ENCODE measurements at regions not wholly inside any gene's neighbourhood (a gene's known extent, or its start where the extent isn't known, plus 50 kb on each side); places are given as distances from the start of the nearest gene placed in this dataset.

GRCh38 chr13:26962671-26963070, 202.1 kb upstream of the GPR12 start:
- no peak overlapping the region for H4K91ac ChIP-seq (replicated peaks; ENCODE audit: insufficient read length, low read length)
- no peaks in the 10 kb centered on the region for H3K23me2 ChIP-seq (ENCODE audit: low read depth, low read length)
- no peaks in the 10 kb centered on the region for H3K36me3 ChIP-seq (ENCODE audit: control insufficient read depth in 2 of 4, insufficient read depth in 4 of 4, low read length in 3 of 4)
- H3K56ac ChIP-seq (replicated peaks; ENCODE audit: insufficient read length, low read depth, low read length) = no peak overlapping the region
- DNase-seq (ENCODE audit: low read depth in 1 of 2, low spot score in 2 of 2) (no peak), FAIRE-seq (no peak)
- POLR2A ChIA-PET (ENCODE audit: partially characterized antibody) = no interaction called here
- no peak overlapping the region for H2BK120ac ChIP-seq (replicated peaks; ENCODE audit: low read depth, low read length)
- H3K18ac ChIP-seq (ENCODE audit: extremely low read depth, low read length) = no peak overlapping the region
- H3K27me3 ChIP-seq (replicated peaks in 1 of 4; ENCODE audit: control insufficient read depth in 3 of 4, extremely low read depth in 1 of 4, insufficient read depth in 3 of 4, low read length in 3 of 4) = no peaks in the 10 kb centered on the region
- no peak overlapping the region for H3K4me3 ChIP-seq (ENCODE audit: extremely low read depth in 1 of 4, insufficient read depth in 2 of 4, low read depth in 3 of 4, low read length in 4 of 4)
- no peak overlapping the region for H3K4me2 ChIP-seq (ENCODE audit: insufficient read depth in 1 of 2, low read depth in 2 of 2, low read length in 2 of 2)
- no peak overlapping the region for H3K27ac ChIP-seq (ENCODE audit: low read depth, low read length)
- CTCF ChIA-PET (ENCODE audit: partially characterized antibody) = interaction anchor here (0.6 to 1.5 kb wide), 4 partner anchors 15 to 411 kb away, joined by 3 to 5 read pairs (median 3); no protein-coding TSS in a partner anchor
- no peaks in the 10 kb centered on the region for H3K79me1 ChIP-seq (ENCODE audit: low read depth, low read length)
- WGBS, 2 experiments (ENCODE audit: extremely low coverage in 1 of 2, insufficient coverage in 1 of 2, insufficient read length in 1 of 2, insufficient replicate concordance in 2 of 2, low coverage in 1 of 2, low lambda C conversion rate in 2 of 2, missing lambda C conversion rate in 1 of 2) = 64% methylated on average over 2 of the region's 2 CpGs; no CpG with 5 or more reads in 1 of the 2 experiments
- H2AFZ ChIP-seq (ENCODE audit: low read length) = no peak overlapping the region
- no peak overlapping the region for H3K23ac ChIP-seq (ENCODE audit: insufficient read length)
- H2BK20ac ChIP-seq (ENCODE audit: low read length) = no peak overlapping the region; the same call in 1 of the 2 replicates
- no peaks in the 10 kb centered on the region for H3K9me3 ChIP-seq (ENCODE audit: insufficient read depth in 2 of 2, low read depth in 1 of 2, low read length in 1 of 2)
- H2BK15ac ChIP-seq (ENCODE audit: low read length) = no peak overlapping the region
- no peak overlapping the region for H4K8ac ChIP-seq (ENCODE audit: extremely low read depth, insufficient read depth, low read length)
- H3K9ac ChIP-seq (replicated peaks in 1 of 4; ENCODE audit: extremely low read depth in 1 of 4, low read depth in 3 of 4, low read length in 3 of 4) = no peak overlapping the region
- no peak overlapping the region for H2BK12ac ChIP-seq (ENCODE audit: low read depth, low read length)
- H3K14ac ChIP-seq (ENCODE audit: insufficient read length) = no peak overlapping the region
- no peak overlapping the region for H2BK5ac ChIP-seq (ENCODE audit: low read depth, low read length)
- H3K79me2 ChIP-seq (ENCODE audit: control insufficient read depth in 1 of 2, insufficient read depth in 2 of 2, low read length in 2 of 2) = no peaks in the 10 kb centered on the region
- no peaks in the 10 kb centered on the region for H4K20me1 ChIP-seq (replicated peaks in 1 of 2; ENCODE audit: control insufficient read depth in 1 of 2, insufficient read depth in 2 of 2, low read length in 2 of 2)
- H3K4ac ChIP-seq (replicated peaks; ENCODE audit: insufficient read length, low read depth, low read length) = no peak overlapping the region
- H2AK5ac ChIP-seq (ENCODE audit: low read depth, low read length) = no peak overlapping the region
- no peak overlapping the region for H4K5ac ChIP-seq (ENCODE audit: insufficient read length, low read depth, low read length)
- peaks cover 0 to 7% (median 3%) of the 10 kb centered on the region in 4 experiments; a peak in 4 of 7 replicates for H3K4me1 ChIP-seq (replicated peaks in 1 of 4; ENCODE audit: control insufficient read depth in 3 of 4, insufficient read depth in 4 of 4, low read length in 3 of 4)
- TF ChIP-seq SAP30 (IDR thresholded peaks at IDR 0.05; ENCODE audit: insufficient read depth, insufficient replicate concordance, low read length) (no peak), GTF2F1 (IDR thresholded peaks at IDR 0.05; ENCODE audit: borderline replicate concordance, low read depth, low read length) (no peak), SP2 (IDR thresholded peaks at IDR 0.05; ENCODE audit: low read length) (no peak), CREB1 (IDR thresholded peaks at IDR 0.05) (no peak), TEAD4 (IDR thresholded peaks at IDR 0.05; ENCODE audit: low read depth, low read length) (no peak), EZH2 (IDR thresholded peaks at IDR 0.05; ENCODE audit: low read depth, low read length, severe bottlenecking) (no peak), POLR2A (IDR thresholded peaks at IDR 0.05; ENCODE audit: control extremely low read depth in 1 of 2, low read depth in 2 of 2, low read length in 2 of 2) (no peak), JUN (IDR thresholded peaks at IDR 0.05; ENCODE audit: low read depth, low read length) (no peak), CEBPB (IDR thresholded peaks at IDR 0.05; ENCODE audit: low read depth, low read length) (no peak), SIN3A (conservative IDR thresholded peaks at IDR 0.05 in 1 of 2, IDR thresholded peaks at IDR 0.05 in 1 of 2; ENCODE audit: low read depth in 1 of 2, low read length in 2 of 2) (no peak), NANOG (IDR thresholded peaks at IDR 0.05; ENCODE audit: insufficient read depth, low read depth, low read length, poor library complexity, severe bottlenecking) (no peak), ASH2L (IDR thresholded peaks at IDR 0.05; ENCODE audit: low read length) (no peak), RBBP5 (IDR thresholded peaks at IDR 0.05; ENCODE audit: borderline replicate concordance, low read depth, low read length) (no peak), ATF2 (IDR thresholded peaks at IDR 0.05; ENCODE audit: low read length) (no peak)

Measured in H1 (cell line).